ENCODE measurements at regions not wholly inside any gene's neighbourhood (a gene's known extent, or its start where the extent isn't known, plus 50 kb on each side); places are given as distances from the start of the nearest gene placed in this dataset.

GRCh38 chr13:106369858-106370257, 165.6 kb downstream of the EFNB2 start (continued):
- no peak for TF ChIP-seq REST (IDR thresholded peaks at IDR 0.05; ENCODE audit: low read depth)

- H3K4me1 ChIP-seq (ENCODE audit: control insufficient read depth in 1 of 2, insufficient read depth in 2 of 2, low read length in 2 of 2): peaks cover 0 to 5% of the 10 kb centered on the region in 2 experiments; a peak in 1 of 4 replicates
- H3K4me3 ChIP-seq (replicated peaks in 1 of 2; ENCODE audit: low read depth in 1 of 2, low read length in 2 of 2): no peak overlapping the region
- ChIA-PET POLR2A (no interaction called here), RAD21 (ENCODE audit: low non-redundant PET in 1 of 2, low total read pairs in 2 of 2, uncharacterized antibody in 2 of 2, unreplicated experiment in 2 of 2) (no interaction called here), CTCF (no interaction called here)
- no peak overlapping the region for H3K4me2 ChIP-seq (ENCODE audit: low read length)
- H3K9me2 ChIP-seq (ENCODE audit: insufficient read depth): no peaks in the 10 kb centered on the region
- DNase-seq (ENCODE audit: low read depth, low spot score) (no peak), ATAC-seq (no peak)
- no peak overlapping the region for H3K27ac ChIP-seq (ENCODE audit: low read depth, low read length)
- H3K79me2 ChIP-seq (ENCODE audit: insufficient read depth, low read length): no peaks in the 10 kb centered on the region
- H3K9me3 ChIP-seq (ENCODE audit: control insufficient read depth in 1 of 2, insufficient read depth in 1 of 2, low read depth in 1 of 2, low read length in 2 of 2): peaks cover 0 to 4% of the 10 kb centered on the region in 2 experiments; a peak in 1 of 4 replicates
- no peaks in the 10 kb centered on the region for H3K27me3 ChIP-seq (ENCODE audit: insufficient read depth, low read length)
- no peaks in the 10 kb centered on the region for H4K20me1 ChIP-seq (ENCODE audit: insufficient read depth)
- intact Hi-C loops (cut with micrococcal nuclease): no loop called here
- H2AFZ ChIP-seq (ENCODE audit: low read depth, low read length, poor library complexity, severe bottlenecking): no peak overlapping the region
- BruUV-seq (replicated peaks): no TSS peak
- no peak overlapping the region for H3K9ac ChIP-seq (ENCODE audit: low read length)
- H3K36me3 ChIP-seq (ENCODE audit: control insufficient read depth in 1 of 2, insufficient read depth in 2 of 2, low read length in 2 of 2): no peaks in the 10 kb centered on the region; a peak in 1 of 4 replicates
- TF ChIP-seq SP1 (IDR thresholded peaks at IDR 0.05; ENCODE audit: low read depth) (no peak), ELF1 (IDR thresholded peaks at IDR 0.05; ENCODE audit: borderline replicate concordance, low read depth) (no peak), REST (IDR thresholded peaks at IDR 0.05; ENCODE audit: low read depth) (no peak), ATF3 (IDR thresholded peaks at IDR 0.05) (no peak), EGR1 (IDR thresholded peaks at IDR 0.05; ENCODE audit: low read depth) (no peak), ZNF274 (IDR thresholded peaks at IDR 0.05; ENCODE audit: low read depth, low read length) (no peak), CEBPB (IDR thresholded peaks at IDR 0.05; ENCODE audit: low read depth) (no peak), SRF (IDR thresholded peaks at IDR 0.05; ENCODE audit: low read depth) (no peak), POLR2AphosphoS5 (IDR thresholded peaks at IDR 0.05; ENCODE audit: low read depth, low read length) (no peak), FOSL1 (IDR thresholded peaks at IDR 0.05; ENCODE audit: low read depth) (no peak), ZFX (IDR thresholded peaks at IDR 0.05) (no peak), SIN3A (IDR thresholded peaks at IDR 0.05; ENCODE audit: low read depth) (no peak), YY1 (IDR thresholded peaks at IDR 0.05; ENCODE audit: extremely low read depth, insufficient replicate concordance, low read depth, low read length) (no peak), CBX3 (IDR thresholded peaks at IDR 0.05; ENCODE audit: low read depth) (no peak), TCF7L2 (IDR thresholded peaks at IDR 0.05; ENCODE audit: borderline replicate concordance, extremely low read depth, insufficient read depth, insufficient read length) (no peak), EZH2 (IDR thresholded peaks at IDR 0.05) (no peak), POLR2A (IDR thresholded peaks at IDR 0.05; ENCODE audit: borderline replicate concordance, extremely low read depth, insufficient read depth, insufficient read length) (no peak), JUND (IDR thresholded peaks at IDR 0.05) (no peak), EZH2phosphoT487 (IDR thresholded peaks at IDR 0.05; ENCODE audit: borderline replicate concordance) (no peak)
Observed at GRCh38 chr13:106369091-106369490, 166.4 kb downstream of the EFNB2 start.

Data from HCT116 (cell line).